Mesodermal cell (in vitro differentiated cells): ENCODE measurements at regions not wholly inside any gene's neighbourhood (a gene's known extent, or its start where the extent isn't known, plus 50 kb on each side); places are given as distances from the start of the nearest gene placed in this dataset.

Experiments used
- H3K27ac ChIP-seq: 2 replicates; pipeline ENCODE4 v1.7.0; 2013; ENCODE audit warnings: mild to moderate bottlenecking, low read depth, low read length, moderate library complexity; ENCODE audit not compliant: severe bottlenecking
- H3K36me3 ChIP-seq: 2 replicates; pipeline ENCODE4 v1.7.1; 2013; ENCODE audit warnings: mild to moderate bottlenecking, low read length, moderate library complexity; ENCODE audit not compliant: control insufficient read depth, insufficient read depth
- H3K4me1 ChIP-seq: one replicate; pipeline ENCODE4 v1.7.1; 2013; ENCODE audit warnings: mild to moderate bottlenecking, low read length; ENCODE audit not compliant: insufficient read depth, control insufficient read depth, poor library complexity, severe bottlenecking
- H3K4me3 ChIP-seq: 2 replicates; pipeline ENCODE4 v1.7.0; 2013; ENCODE audit warnings: low read length, control low read depth, mild to moderate bottlenecking; ENCODE audit not compliant: insufficient read depth, poor library complexity, severe bottlenecking; ENCODE audit errors: extremely low read depth
- H3K9me3 ChIP-seq: 2 replicates; pipeline ENCODE4 v1.7.1; 2013; ENCODE audit warnings: mild to moderate bottlenecking, low read length, moderate library complexity; ENCODE audit not compliant: control insufficient read depth
- WGBS, 2 experiments: methylation state at CpG; one replicate each; pipeline ENCODE4 v1.1.5; 2013; ENCODE audit warnings: missing lambda C conversion rate in 2 of 2; ENCODE audit not compliant: insufficient coverage in 2 of 2; 5-methylcytosine and 5-hydroxymethylcytosine counted together

DNA sequence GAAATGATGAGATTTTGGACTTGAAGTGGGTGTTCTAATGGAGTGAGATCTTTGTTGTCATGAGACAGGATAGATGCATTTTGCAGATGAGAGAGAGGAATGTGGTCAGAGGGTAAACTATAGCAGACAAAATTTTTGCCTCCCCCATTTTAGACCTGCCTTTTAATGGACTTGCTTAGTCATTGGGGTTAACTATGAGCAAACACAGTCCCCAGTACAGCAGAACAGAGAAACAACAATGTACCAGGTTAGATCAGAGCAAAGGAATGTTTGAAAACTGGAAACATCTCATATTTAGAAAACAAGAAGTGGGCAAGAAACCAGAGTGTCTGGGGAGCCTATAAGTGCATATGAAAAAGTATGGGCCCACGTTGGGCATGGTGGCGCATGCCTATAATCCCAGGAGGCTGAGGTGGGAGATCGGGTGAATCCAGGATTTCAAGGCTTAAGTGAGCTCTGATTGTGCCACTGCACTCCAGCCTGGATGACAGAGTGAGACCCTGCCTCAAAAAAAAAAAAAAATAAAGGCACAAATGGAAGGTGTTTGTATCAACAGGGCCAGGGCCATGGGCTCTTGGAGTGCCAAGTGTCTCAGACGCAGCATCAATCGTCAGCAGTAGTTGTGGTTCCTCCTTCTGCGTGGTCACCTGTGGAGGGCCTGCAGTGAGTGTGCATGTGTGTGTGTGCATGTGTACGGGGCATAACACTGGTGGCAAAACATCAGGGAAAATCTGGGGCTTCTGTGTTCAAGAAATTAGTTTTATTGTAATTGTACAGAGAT is 214.4 kb upstream of the S1PR3 start:
- H3K4me1 ChIP-seq = peaks cover 51% of the 10 kb centered on the region
- no peaks in the 10 kb centered on the region for H3K36me3 ChIP-seq
- H3K9me3 ChIP-seq = no peaks in the 10 kb centered on the region
- no peak overlapping the region for H3K4me3 ChIP-seq
- H3K27ac ChIP-seq = peak overlapping the region; percentile 88
- 95 to 100% methylated on average over 5 to 6 of the region's 7 CpGs for WGBS, 2 experiments

- Histone ChIP-seq H3K4me3 (no peak overlapping the region), H3K4me1 (peaks cover 56% of the 10 kb centered on the region), H3K9me3 (no peaks in the 10 kb centered on the region), H3K36me3 (no peaks in the 10 kb centered on the region), H3K27ac (peak overlapping the region; percentile 88)
- 69 to 89% methylated on average over 4 to 8 of the region's 12 CpGs for WGBS, 2 experiments
Observed at GRCh38 chr9:88777498-88778312, 213.6 kb upstream of the S1PR3 start.

DNA sequence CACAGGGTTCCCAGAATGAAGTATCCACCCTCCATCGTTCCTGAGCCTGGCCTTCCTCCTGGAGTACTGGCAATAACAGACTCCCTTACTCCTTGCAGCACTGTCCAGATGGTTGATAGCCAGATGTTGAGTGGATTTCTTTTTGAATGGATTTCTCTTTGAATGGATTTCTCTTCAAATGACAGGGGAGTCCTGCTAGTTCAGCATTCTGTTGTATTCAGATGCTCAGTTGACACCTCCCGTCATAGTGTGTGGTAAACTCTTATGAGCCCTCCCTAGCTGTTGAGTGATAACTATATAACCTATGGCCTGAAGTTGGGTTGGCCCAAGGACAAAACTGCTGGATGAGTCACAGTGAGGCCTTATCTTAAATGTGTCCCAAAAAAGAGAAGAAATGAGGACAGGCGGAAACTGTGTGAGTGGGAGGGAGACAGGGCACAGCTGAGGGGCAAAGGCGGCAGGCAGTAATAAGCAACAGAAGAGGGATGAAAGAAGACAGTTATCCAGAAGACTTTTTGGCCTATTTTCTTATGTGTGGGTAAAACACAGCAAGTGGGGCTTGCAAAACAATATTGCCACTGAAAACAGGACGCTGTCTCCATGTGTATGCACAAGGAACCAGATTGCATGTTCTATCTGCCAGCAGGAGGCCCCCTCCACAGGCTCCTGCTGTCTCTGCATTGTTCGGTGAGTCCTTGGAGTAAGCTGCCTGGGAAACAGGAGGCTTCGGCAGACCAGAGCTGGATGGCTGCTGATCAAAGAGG is 209.5 kb upstream of the S1PR3 start:
- Histone ChIP-seq H3K4me1 (peaks cover 34% of the 10 kb centered on the region), H3K36me3 (no peaks in the 10 kb centered on the region), H3K9me3 (no peaks in the 10 kb centered on the region), H3K4me3 (no peak overlapping the region), H3K27ac (peak overlapping the region; percentile 71)
- WGBS, 2 experiments = 63 to 70% methylated on average over 6 of the region's 7 CpGs

- peak overlapping the region; percentile 29 for H3K27ac ChIP-seq
Observed at GRCh38 chr9:88782931-88783710, 208.1 kb upstream of the S1PR3 start.

GRCh38 chr9:88783711-88784083 is 207.6 kb upstream of the S1PR3 start:
- no peaks in the 10 kb centered on the region for H3K9me3 ChIP-seq
- 64 to 83% methylated on average over 1 to 3 of the region's 4 CpGs for WGBS, 2 experiments
- no peak overlapping the region for H3K4me3 ChIP-seq
- H3K27ac ChIP-seq = peak overlapping the region; percentile 29
- H3K4me1 ChIP-seq = peaks cover 18% of the 10 kb centered on the region
- no peaks in the 10 kb centered on the region for H3K36me3 ChIP-seq

More at GRCh38 chr9:88782931-88783710, 208.1 kb upstream of the S1PR3 start:
- 75 to 78% methylated on average over 6 to 7 of the region's 10 CpGs for WGBS, 2 experiments
- Histone ChIP-seq H3K9me3 (no peaks in the 10 kb centered on the region), H3K4me1 (peaks cover 21% of the 10 kb centered on the region), H3K36me3 (no peaks in the 10 kb centered on the region), H3K4me3 (no peak overlapping the region)

DNA sequence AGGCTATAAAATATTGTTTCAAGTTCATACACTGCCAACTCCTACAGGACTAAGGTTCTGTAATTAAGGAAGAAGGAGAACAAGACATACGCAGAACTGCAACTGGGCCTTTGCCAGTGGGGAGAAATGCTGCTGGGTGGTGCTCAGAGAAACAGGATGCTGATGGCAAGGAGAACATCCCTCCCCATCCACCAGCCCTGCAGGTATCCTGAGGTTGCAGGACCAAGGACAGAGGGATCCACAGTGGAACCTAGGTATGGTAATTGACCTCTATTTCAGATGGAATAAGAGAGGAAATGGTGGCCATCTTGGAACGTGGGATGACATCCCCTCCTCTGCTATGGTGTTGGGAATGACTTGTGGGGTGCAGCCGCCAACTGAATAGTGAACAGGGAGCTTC is 206.3 kb upstream of the S1PR3 start:
- H3K9me3 ChIP-seq = no peaks in the 10 kb centered on the region
- no peaks in the 10 kb centered on the region for H3K36me3 ChIP-seq
- H3K4me3 ChIP-seq = no peak overlapping the region
- H3K27ac ChIP-seq = no peak overlapping the region
- peaks cover 18% of the 10 kb centered on the region for H3K4me1 ChIP-seq
- WGBS, 2 experiments = 100% methylated on average over 1 to 2 of the region's 3 CpGs

- Histone ChIP-seq H3K4me1 (peaks cover 18% of the 10 kb centered on the region), H3K9me3 (no peaks in the 10 kb centered on the region), H3K4me3 (no peak overlapping the region), H3K27ac (no peak overlapping the region), H3K36me3 (no peaks in the 10 kb centered on the region)
- 85 to 94% methylated on average over 10 to 11 of the region's 12 CpGs for WGBS, 2 experiments
Observed at GRCh38 chr9:88786291-88787079, 204.8 kb upstream of the S1PR3 start.

GRCh38 chr9:88789785-88790184 is 201.5 kb upstream of the S1PR3 start:
- Histone ChIP-seq H3K4me1 (peaks cover 7% of the 10 kb centered on the region), H3K36me3 (no peaks in the 10 kb centered on the region), H3K9me3 (no peaks in the 10 kb centered on the region), H3K27ac (no peak overlapping the region), H3K4me3 (no peak overlapping the region)
- 94% methylated on average over 2 of the region's 3 CpGs; no CpG with 5 or more reads in 1 of the 2 experiments for WGBS, 2 experiments

DNA sequence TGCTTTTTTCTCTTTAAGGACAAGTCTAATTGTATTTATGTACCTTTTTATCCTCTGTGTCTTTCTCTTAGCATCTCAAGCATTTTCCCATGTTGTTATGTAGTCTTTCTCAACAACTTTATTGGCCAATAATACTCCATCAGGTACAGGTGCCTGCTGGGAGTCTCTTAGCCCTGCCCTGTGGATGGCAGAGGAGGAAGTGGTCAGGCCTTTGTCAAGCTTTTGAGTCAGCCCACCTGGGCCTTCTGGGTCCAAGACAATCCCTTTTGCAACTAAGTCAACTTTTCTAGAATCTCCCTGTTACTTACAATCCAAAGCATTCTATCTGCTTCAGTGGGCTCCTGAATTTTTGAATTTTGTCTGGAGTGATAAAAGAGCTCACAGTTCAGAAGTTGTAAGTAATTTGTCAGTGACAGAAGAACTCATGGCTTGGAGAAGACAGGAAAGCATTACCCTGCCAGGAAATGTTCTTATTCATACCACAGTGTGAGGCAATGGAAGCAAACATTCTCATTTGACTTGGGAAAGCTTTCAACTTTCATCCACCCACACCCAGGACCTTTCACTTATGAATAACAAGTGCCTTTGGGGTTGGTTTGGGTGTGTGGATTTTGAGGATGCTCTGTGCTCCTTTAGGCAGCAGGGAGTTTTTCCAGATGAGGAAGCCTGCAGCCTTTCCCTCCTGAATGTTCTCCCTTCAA is 200.0 kb upstream of the S1PR3 start:
- Histone ChIP-seq H3K27ac (no peak overlapping the region), H3K4me1 (peaks cover 7% of the 10 kb centered on the region), H3K9me3 (no peaks in the 10 kb centered on the region), H3K36me3 (no peaks in the 10 kb centered on the region), H3K4me3 (no peak overlapping the region)
